ENCODE measurements at regions not wholly inside any gene's neighbourhood (a gene's known extent, or its start where the extent isn't known, plus 50 kb on each side); places are given as distances from the start of the nearest gene placed in this dataset.

GRCh38 chr5:89330140-89330539, 447.2 kb upstream of the MEF2C start:
- TF ChIP-seq CTCF (conservative IDR thresholded peaks at IDR 0.05; ENCODE audit: low read length): no peak
- TF ChIP-seq EZH2phosphoT487 (IDR thresholded peaks at IDR 0.05; ENCODE audit: borderline replicate concordance, low read depth, low read length): no peak

Measured in OCI-LY7 (cell line).